Body of pancreas (tissue), 4 donors: ENCODE measurements at regions not wholly inside any gene's neighbourhood (a gene's known extent, or its start where the extent isn't known, plus 50 kb on each side); places are given as distances from the start of the nearest gene placed in this dataset.

Experiments used
- ATAC-seq: fragments of 150-250 bp; one replicate; pipeline ENCODE4 v1.9.1; 2016
- DNase-seq, 4 donors: peaks; one replicate each; pipeline ENCODE4 v3.0.0-alpha.2; 2019
- H3K27ac ChIP-seq, 4 donors: fragments of 200-600 bp; sonication (generic); 1 replicate in 3 of 4; 2 replicates in 1 of 4; pipeline versions ENCODE4 v1.5.1 to v1.6.1; 2016 to 2019; ENCODE audit warnings: mild to moderate bottlenecking in 1 of 4, mixed read lengths in 1 of 4, moderate library complexity in 1 of 4
- H3K27me3 ChIP-seq, 2 donors: fragments of 200-600 bp; sonication (generic); one replicate each; pipeline ENCODE4 v1.6.0; 2016; ENCODE audit warnings: mild to moderate bottlenecking in 1 of 2
- H3K36me3 ChIP-seq, 2 donors: fragments of 200-600 bp; sonication (generic); replicated peaks in 1 of 2; 2 replicates each; pipeline ENCODE4 v1.5.1; 2016; ENCODE audit warnings: low read depth in 2 of 2; ENCODE audit not compliant: insufficient read depth in 1 of 2
- H3K4me1 ChIP-seq: fragments of 200-600 bp; sonication (generic); one replicate; pipeline ENCODE4 v1.6.0; 2016
- H3K4me3 ChIP-seq, 2 donors: fragments of 200-600 bp; sonication (generic); 1 replicate in 1 of 2; 2 replicates in 1 of 2; pipeline ENCODE4 v1.5.1; 2016 to 2019
- H3K9me3 ChIP-seq, 3 donors: fragments of 200-600 bp; sonication (generic); 1 replicate in 2 of 3; 2 replicates in 1 of 3; pipeline ENCODE4 v1.5.1; 2016
- CTCF ChIP-seq, 7 experiments: fragments of 450-650 bp in 4 of 7; fragments of 200-600 bp in 3 of 7; sonication (generic) in 3 of 7; IDR thresholded peaks; one replicate each; pipeline ENCODE4 v1.5.1; 2016 to 2019; ENCODE audit warnings: antibody characterized with exemption in 7 of 7
- POLR2A ChIP-seq, 3 donors: fragments of 450-650 bp; IDR thresholded peaks; one replicate each; pipeline ENCODE4 v1.6.1; 2016; ENCODE audit warnings: antibody characterized with exemption in 3 of 3, mild to moderate bottlenecking in 2 of 3
- WGBS, 2 donors: methylation state at CpG; one replicate each; pipeline ENCODE4 v1.1.5; 2017; 5-methylcytosine and 5-hydroxymethylcytosine counted together
- intact Hi-C: fragments of 100-400 bp; cut with DNase I; formaldehyde crosslinking; loops from one replicate; pipeline ENCODE4 v1.15.1; 2023

- H3K27ac ChIP-seq = no peak overlapping the region
- ATAC-seq (no peak), DNase-seq (no peak)
- 70% methylated on average over 1 of the region's 1 CpG for WGBS, 2 donors
- no peaks in the 10 kb centered on the region for H3K36me3 ChIP-seq
- H3K27me3 ChIP-seq = no peaks in the 10 kb centered on the region
- intact Hi-C loops = no loop called here
- no peaks in the 10 kb centered on the region for H3K4me1 ChIP-seq
- H3K9me3 ChIP-seq = peaks cover 0 to 12% (median 0%) of the 10 kb centered on the region in 3 donors
- TF ChIP-seq CTCF (IDR thresholded peaks at IDR 0.05) (no peak), POLR2A (IDR thresholded peaks at IDR 0.05) (no peak)
- no peak overlapping the region for H3K4me3 ChIP-seq
Measured at GRCh38 chr14:104447750-104448149, 131.8 kb upstream of the C14orf180 start.

- H3K27ac ChIP-seq = no peak overlapping the region
- peaks cover 0 to 12% (median 0%) of the 10 kb centered on the region in 3 donors for H3K9me3 ChIP-seq
- H3K36me3 ChIP-seq = no peaks in the 10 kb centered on the region
- no peak for TF ChIP-seq POLR2A (IDR thresholded peaks at IDR 0.05)
- no peak for TF ChIP-seq CTCF (IDR thresholded peaks at IDR 0.05)
- WGBS, 2 donors = 41 to 60% methylated on average over 2 of the region's 2 CpGs
- H3K27me3 ChIP-seq = no peaks in the 10 kb centered on the region
- no peak for ATAC-seq
- no peaks in the 10 kb centered on the region for H3K4me1 ChIP-seq
- H3K4me3 ChIP-seq = no peak overlapping the region
- intact Hi-C loops = no loop called here
- DNase-seq = no peak
Measured at GRCh38 chr14:104448321-104448720, 131.2 kb upstream of the C14orf180 start.

- TF ChIP-seq CTCF (IDR thresholded peaks at IDR 0.05) (no peak), POLR2A (IDR thresholded peaks at IDR 0.05) (no peak)
Measured at GRCh38 chr14:104448721-104449120, 130.8 kb upstream of the C14orf180 start.

GRCh38 chr14:104450811-104451401 is 128.7 kb upstream of the C14orf180 start:
- TF ChIP-seq CTCF (IDR thresholded peaks at IDR 0.05) (no peak), POLR2A (IDR thresholded peaks at IDR 0.05) (no peak)
- Histone ChIP-seq H3K9me3 (peaks cover 0 to 12% (median 0%) of the 10 kb centered on the region in 3 donors), H3K27me3 (no peaks in the 10 kb centered on the region), H3K36me3 (no peaks in the 10 kb centered on the region), H3K27ac (no peak overlapping the region), H3K4me1 (no peaks in the 10 kb centered on the region), H3K4me3 (no peak overlapping the region)
- 85 to 93% methylated on average over 6 to 26 of the region's 28 CpGs for WGBS, 2 donors
- DNase-seq (peak in 1 of 4 donors; percentile 4), ATAC-seq (no peak)
- intact Hi-C loops = no loop called here

More at GRCh38 chr14:104448721-104449120, 130.8 kb upstream of the C14orf180 start:
- Histone ChIP-seq H3K27me3 (no peaks in the 10 kb centered on the region), H3K4me1 (no peaks in the 10 kb centered on the region), H3K36me3 (no peaks in the 10 kb centered on the region), H3K4me3 (no peak overlapping the region), H3K9me3 (peaks cover 0 to 12% (median 0%) of the 10 kb centered on the region in 3 donors), H3K27ac (no peak overlapping the region)
- 43 to 50% methylated on average over 1 of the region's 1 CpG for WGBS, 2 donors
- ATAC-seq (no peak), DNase-seq (no peak)
- intact Hi-C loops = no loop called here

DNA sequence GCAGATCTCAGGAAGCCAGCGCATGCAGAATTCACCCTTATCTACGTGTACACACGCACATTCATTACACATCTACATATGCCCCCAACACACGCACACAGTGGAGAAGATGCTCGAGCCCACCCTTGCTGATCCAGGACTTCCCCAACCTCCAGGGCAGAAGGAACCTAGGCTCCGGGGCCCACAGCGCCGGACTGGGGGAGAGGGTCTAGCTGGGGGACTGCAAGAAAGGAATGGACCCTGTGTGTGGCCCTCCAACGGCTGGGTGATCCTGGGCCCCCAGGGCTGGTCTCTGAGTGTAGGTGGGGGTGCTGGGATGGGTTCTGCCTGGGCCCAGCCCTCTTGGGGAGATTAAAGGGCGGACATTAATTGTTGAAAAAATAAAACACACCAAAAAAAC is 128.1 kb upstream of the C14orf180 start:
- H3K9me3 ChIP-seq = peaks cover 0 to 12% (median 0%) of the 10 kb centered on the region in 3 donors
- H3K27ac ChIP-seq = no peak overlapping the region
- H3K4me3 ChIP-seq = no peak overlapping the region
- ATAC-seq = no peak
- H3K4me1 ChIP-seq = no peaks in the 10 kb centered on the region
- no peak for DNase-seq
- intact Hi-C loops = no loop called here
- TF ChIP-seq CTCF (IDR thresholded peaks at IDR 0.05) (no peak), POLR2A (IDR thresholded peaks at IDR 0.05) (no peak)
- 78 to 89% methylated on average over 5 to 10 of the region's 10 CpGs for WGBS, 2 donors
- no peaks in the 10 kb centered on the region for H3K36me3 ChIP-seq
- H3K27me3 ChIP-seq = no peaks in the 10 kb centered on the region
